Uterus (tissue), 3 donors: ENCODE measurements at regions not wholly inside any gene's neighbourhood (a gene's known extent, or its start where the extent isn't known, plus 50 kb on each side); places are given as distances from the start of the nearest gene placed in this dataset.
"Not testable (repeated sequence)": the region's sequence is repeated elsewhere in the genome, so short reads cannot be mapped to it uniquely, and the experiment has no call there.

ENCODE experiments used
- DNase-seq, 2 donors: peaks; one replicate each; pipeline ENCODE4 v3.0.0-alpha.2; 2019 to 2020
- H3K27ac ChIP-seq, 2 donors: fragments of 200-600 bp; sonication (generic); 1 replicate in 1 of 2; 2 replicates in 1 of 2; pipeline ENCODE4 v1.5.1; 2016 to 2018
- H3K27me3 ChIP-seq, 2 donors: fragments of 200-600 bp; sonication (generic); one replicate each; pipeline ENCODE4 v1.5.1; 2018 to 2019; ENCODE audit warnings: control low read depth in 1 of 2
- H3K36me3 ChIP-seq, 2 donors: fragments of 200-600 bp; sonication (generic); one replicate each; pipeline ENCODE4 v1.5.1; 2019; ENCODE audit warnings: control low read depth in 1 of 2
- H3K4me1 ChIP-seq, 2 donors: fragments of 200-600 bp; sonication (generic); one replicate each; pipeline ENCODE4 v1.5.1; 2018 to 2019; ENCODE audit warnings: control low read depth in 1 of 2
- H3K4me3 ChIP-seq, 2 donors: fragments of 200-600 bp; sonication (generic); 1 replicate in 1 of 2; 2 replicates in 1 of 2; pipeline ENCODE4 v1.5.1; 2018 to 2019; ENCODE audit warnings: mild to moderate bottlenecking in 1 of 2
- H3K9me3 ChIP-seq, 2 donors: fragments of 200-600 bp; sonication (generic); one replicate each; pipeline ENCODE4 v1.5.1; 2019; ENCODE audit warnings: control low read depth in 1 of 2
- POLR2A ChIP-seq, 2 donors: fragments of 450-650 bp; IDR thresholded peaks; one replicate each; pipeline ENCODE4 v1.6.1; 2016; ENCODE audit warnings: antibody characterized with exemption in 2 of 2, mild to moderate bottlenecking in 1 of 2, moderate library complexity in 1 of 2
- intact Hi-C: fragments of 100-400 bp; cut with DNase I; formaldehyde crosslinking; loops from one replicate; pipeline ENCODE4 v1.15.1; 2023; ENCODE audit warnings: low total_unique reads
- TF ChIP-seq, protein P1 (sequence below), 4 experiments: fragments of 200-600 bp in 2 of 4; fragments of 450-650 bp in 2 of 4; sonication (generic) in 2 of 4; IDR thresholded peaks; one replicate each; pipeline ENCODE4 v1.5.1; 2016 to 2019; ENCODE audit warnings: antibody characterized with exemption in 4 of 4, mild to moderate bottlenecking in 2 of 4, moderate library complexity in 1 of 4
- donor health status: DM: yes; HTN: yes; CAD: no.

DNA sequence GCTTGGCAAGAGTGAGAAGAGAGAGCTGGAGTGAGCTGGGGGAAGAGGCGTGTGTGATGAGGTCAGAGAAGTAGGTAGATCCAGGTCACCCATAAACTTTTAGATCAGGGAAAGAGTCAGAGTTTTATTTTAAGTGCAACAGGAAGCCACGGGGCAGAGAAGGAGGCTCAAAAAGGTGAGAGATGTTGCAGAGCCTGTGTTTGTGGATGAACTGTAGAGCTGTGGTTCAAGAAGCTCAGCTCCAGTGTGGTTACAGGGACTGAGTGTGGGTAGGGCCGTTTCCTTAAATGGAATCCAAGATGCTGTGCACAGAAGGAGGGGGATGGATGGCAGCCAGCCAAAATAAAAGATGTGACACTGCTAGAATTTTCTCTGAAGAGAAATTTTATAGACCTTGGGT is 337.2 kb downstream of the SATB1 start:
- H3K4me1 ChIP-seq: no peaks in the 10 kb centered on the region
- no peaks in the 10 kb centered on the region for H3K36me3 ChIP-seq
- DNase-seq: no peak
- H3K27ac ChIP-seq: no peak overlapping the region
- H3K4me3 ChIP-seq: no peak overlapping the region
- no peaks in the 10 kb centered on the region for H3K9me3 ChIP-seq
- TF ChIP-seq POLR2A (IDR thresholded peaks at IDR 0.05): no peak
- TF ChIP-seq, protein P1, sequence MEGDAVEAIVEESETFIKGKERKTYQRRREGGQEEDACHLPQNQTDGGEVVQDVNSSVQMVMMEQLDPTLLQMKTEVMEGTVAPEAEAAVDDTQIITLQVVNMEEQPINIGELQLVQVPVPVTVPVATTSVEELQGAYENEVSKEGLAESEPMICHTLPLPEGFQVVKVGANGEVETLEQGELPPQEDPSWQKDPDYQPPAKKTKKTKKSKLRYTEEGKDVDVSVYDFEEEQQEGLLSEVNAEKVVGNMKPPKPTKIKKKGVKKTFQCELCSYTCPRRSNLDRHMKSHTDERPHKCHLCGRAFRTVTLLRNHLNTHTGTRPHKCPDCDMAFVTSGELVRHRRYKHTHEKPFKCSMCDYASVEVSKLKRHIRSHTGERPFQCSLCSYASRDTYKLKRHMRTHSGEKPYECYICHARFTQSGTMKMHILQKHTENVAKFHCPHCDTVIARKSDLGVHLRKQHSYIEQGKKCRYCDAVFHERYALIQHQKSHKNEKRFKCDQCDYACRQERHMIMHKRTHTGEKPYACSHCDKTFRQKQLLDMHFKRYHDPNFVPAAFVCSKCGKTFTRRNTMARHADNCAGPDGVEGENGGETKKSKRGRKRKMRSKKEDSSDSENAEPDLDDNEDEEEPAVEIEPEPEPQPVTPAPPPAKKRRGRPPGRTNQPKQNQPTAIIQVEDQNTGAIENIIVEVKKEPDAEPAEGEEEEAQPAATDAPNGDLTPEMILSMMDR (IDR thresholded peaks at IDR 0.05): no peak
- intact Hi-C loops: no loop called here
- no peaks in the 10 kb centered on the region for H3K27me3 ChIP-seq

DNA sequence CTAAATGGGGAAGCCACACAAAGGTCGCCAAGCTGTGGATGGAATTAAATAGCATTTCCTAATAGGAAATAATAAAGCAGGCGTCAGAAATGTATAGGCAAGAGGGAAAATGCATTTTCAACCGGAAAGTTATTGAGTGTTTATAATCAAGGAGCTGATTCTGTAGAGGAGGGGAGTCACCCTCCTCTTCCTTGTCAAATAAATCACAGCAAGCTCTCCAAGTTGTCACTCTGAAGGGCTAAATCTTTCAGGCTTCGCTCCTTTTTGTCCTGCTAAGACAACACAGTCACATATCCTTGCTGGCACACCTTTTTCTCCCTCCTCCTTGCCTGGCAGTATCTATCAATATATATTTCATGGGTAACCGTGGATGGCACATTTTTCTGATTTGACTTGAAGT is 338.4 kb downstream of the SATB1 start:
- TF ChIP-seq POLR2A (IDR thresholded peaks at IDR 0.05): no peak
- TF ChIP-seq, protein P1 (IDR thresholded peaks at IDR 0.05): no peak
- intact Hi-C loops: no loop called here
- H3K27ac ChIP-seq: no peak overlapping the region
- H3K9me3 ChIP-seq: no peaks in the 10 kb centered on the region
- no peak overlapping the region for H3K4me3 ChIP-seq
- DNase-seq: no peak
- H3K27me3 ChIP-seq: no peaks in the 10 kb centered on the region
- H3K36me3 ChIP-seq: no peaks in the 10 kb centered on the region
- H3K4me1 ChIP-seq: no peaks in the 10 kb centered on the region

DNA sequence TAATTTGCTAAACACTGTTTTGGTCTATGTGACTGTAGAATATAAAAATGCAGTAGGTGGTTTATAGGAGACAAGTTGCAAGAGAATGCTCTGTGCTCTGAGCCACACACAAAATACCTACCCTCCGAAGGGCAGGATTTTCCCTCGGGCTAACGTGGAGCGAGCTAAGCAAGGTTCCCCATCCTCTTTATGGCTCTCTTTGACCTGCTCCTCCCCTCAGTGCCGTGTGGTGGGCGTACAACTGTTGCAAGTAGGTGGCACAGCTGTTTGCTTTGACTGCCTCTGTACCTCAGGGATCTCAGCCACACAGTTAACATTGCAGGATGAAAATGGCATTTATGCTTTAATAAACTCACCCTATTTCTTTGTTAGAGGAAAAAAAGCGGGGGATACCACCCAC is 339.1 kb downstream of the SATB1 start:
- intact Hi-C loops: no loop called here
- no peaks in the 10 kb centered on the region for H3K27me3 ChIP-seq
- H3K4me1 ChIP-seq: no peaks in the 10 kb centered on the region
- H3K36me3 ChIP-seq: no peaks in the 10 kb centered on the region
- H3K9me3 ChIP-seq: no peaks in the 10 kb centered on the region
- no peak for DNase-seq
- H3K4me3 ChIP-seq: no peak overlapping the region
- TF ChIP-seq, protein P1 (IDR thresholded peaks at IDR 0.05): no peak
- no peak for TF ChIP-seq POLR2A (IDR thresholded peaks at IDR 0.05)
- H3K27ac ChIP-seq: no peak overlapping the region

DNA sequence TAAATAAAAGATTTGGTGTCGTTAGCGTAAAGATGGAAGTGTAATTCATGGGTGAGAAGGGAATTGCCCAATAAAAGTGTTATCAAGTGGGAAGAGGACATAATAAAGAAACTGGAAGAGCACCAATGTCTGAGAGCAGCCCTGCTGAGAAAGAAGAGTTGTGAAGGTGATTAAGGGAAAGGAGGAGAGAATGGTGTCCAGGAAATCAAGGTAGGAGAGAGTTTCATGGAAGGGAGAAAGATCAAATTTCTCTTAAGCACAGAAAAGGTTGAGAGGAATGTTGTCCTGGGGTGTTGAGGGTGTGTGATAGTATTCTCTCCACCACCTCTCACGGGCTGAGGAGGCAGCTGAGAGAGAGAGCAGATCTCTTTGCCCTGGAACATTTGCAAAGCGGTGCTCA is 339.7 kb downstream of the SATB1 start:
- H3K9me3 ChIP-seq: no peaks in the 10 kb centered on the region
- H3K36me3 ChIP-seq: no peaks in the 10 kb centered on the region
- no peak overlapping the region for H3K27ac ChIP-seq
- no peaks in the 10 kb centered on the region for H3K27me3 ChIP-seq
- intact Hi-C loops: no loop called here
- TF ChIP-seq, protein P1 (IDR thresholded peaks at IDR 0.05): no peak
- TF ChIP-seq POLR2A (IDR thresholded peaks at IDR 0.05): no peak
- no peak overlapping the region for H3K4me3 ChIP-seq
- H3K4me1 ChIP-seq: no peaks in the 10 kb centered on the region
- DNase-seq: no peak

DNA sequence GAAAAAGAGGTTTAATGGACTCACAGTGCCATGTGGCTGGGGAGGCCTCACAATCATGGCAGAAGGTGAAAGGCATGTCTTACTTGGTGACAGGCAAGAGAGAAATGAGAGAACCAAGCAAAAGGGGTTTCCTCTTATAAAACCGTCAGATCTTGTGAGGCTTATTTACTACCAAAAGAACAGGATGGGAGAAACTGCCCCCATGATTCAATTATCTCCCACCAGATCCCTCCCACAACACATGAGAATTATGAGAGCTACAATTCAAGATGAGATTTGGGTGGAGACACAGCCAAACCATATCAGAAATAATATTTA is 340.8 kb upstream of the TBC1D5 start:
- intact Hi-C loops, DNase-seq, H3K27me3 ChIP-seq, H3K27ac ChIP-seq, H3K36me3 ChIP-seq, H3K9me3 ChIP-seq, H3K4me1 ChIP-seq, H3K4me3 ChIP-seq: not testable (repeated sequence)

DNA sequence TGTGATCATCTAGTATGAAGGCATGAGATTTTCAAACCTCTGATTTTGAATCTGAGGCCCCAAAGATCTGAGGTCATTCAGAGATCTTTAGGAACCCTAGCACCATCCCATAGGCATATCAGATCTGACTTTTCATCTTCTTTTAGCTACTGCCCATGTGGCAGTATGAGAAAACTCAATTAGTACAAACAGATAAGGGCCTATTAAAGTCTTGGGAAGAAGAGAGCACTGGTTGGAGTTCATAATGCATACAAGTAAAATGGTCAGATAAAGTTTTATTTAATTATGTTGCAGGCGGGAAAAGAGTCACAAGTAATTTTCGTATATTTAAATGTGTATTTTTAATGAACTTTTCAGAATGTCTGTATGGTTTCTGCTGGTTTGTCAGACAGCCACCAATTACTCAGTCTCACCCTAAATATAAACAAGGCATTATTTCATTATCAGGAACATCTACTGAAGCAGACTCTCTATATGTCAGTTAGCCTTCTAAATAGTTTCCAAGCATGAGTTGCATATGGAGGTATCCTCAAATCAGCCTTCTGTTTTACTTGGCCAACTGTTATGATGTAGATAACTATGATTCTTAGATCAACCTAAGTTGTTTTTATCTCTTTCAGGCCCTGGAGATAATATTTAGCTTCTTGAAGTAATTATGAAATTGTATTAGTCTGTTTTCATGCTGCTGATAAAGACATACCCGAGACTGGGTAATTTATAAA is 340.3 kb upstream of the TBC1D5 start:
- Histone ChIP-seq H3K9me3 (no peaks in the 10 kb centered on the region), H3K27me3 (no peaks in the 10 kb centered on the region), H3K27ac (no peak overlapping the region), H3K4me1 (no peaks in the 10 kb centered on the region), H3K36me3 (no peaks in the 10 kb centered on the region), H3K4me3 (no peak overlapping the region)
- no peak for TF ChIP-seq POLR2A (IDR thresholded peaks at IDR 0.05)
- TF ChIP-seq, protein P1 (IDR thresholded peaks at IDR 0.05): no peak
- intact Hi-C loops: no loop called here
- DNase-seq: no peak
